GM21576 (cell line): ENCODE measurements at regions not wholly inside any gene's neighbourhood (a gene's known extent, or its start where the extent isn't known, plus 50 kb on each side); places are given as distances from the start of the nearest gene placed in this dataset.
"Not testable (repeated sequence)": the region's sequence is repeated elsewhere in the genome, so short reads cannot be mapped to it uniquely, and the experiment has no call there.

Experiments
- ATAC-seq: cut with Tn5 transposase; IDR thresholded peaks from one replicate; pipeline ENCODE4 v1.9.1; 2021; ENCODE audit warnings: mild to moderate bottlenecking, moderate library complexity; ENCODE audit not compliant: unreplicated experiment

DNA sequence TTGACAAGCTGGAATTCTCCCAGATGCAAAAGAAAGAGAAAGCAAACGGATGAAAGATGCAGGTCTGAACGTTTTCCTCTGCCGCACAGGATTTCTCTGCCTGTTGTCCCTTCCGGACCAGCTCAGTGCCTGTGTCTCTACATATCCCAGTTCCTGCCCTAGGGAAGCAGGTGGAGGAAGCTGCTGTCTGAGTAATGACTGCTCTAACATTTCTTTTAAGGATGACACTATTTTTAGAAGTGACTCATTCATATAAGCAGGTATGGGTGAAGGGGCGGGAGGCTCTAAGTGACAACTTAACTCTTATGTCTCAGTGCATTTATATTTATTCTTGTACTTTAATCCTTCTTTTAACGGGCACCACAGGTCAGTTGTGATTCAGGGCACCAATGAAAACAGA lies 128.8 kb downstream of the SLC24A2 start:
- ATAC-seq: no peak

DNA sequence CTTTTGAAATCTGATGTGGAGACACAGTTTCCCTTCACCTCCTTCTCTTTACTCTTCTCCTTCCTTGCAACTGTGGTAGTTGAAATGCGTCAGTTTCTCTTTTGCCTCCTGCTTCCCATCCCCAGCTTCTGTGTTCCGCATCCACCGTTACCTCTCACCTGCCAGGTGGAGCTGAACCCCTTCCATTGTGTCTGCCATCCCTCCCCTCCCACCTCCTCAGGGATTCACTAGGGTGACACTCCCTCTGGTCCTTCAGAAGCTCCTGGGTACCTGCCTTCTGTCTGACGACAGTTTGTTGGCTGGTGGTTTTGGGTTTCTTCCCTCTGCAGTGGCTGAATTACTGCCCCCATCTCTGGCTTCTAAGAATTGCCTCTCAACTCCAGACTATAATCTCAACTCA lies 132.1 kb downstream of the SLC24A2 start:
- ATAC-seq: no peak

DNA sequence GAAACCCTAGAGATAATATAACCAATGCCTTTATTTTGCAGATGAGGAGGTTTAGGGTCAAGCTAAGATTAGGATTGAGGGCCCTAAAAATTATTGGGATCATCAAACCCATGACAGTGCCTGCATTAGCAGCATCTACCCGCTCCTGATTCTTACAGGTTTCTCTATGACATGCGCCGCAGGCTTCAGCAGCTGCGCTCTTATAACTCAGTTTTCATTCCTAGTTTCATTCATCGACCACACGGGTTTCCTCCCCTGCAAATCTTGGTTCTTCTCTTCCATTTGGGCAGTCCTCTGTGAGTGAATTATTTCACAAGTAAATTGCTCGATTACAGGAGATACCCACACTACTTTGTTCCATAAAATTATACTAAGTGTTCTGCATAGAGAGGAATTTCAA lies 137.2 kb downstream of the SLC24A2 start:
- ATAC-seq: no peak

DNA sequence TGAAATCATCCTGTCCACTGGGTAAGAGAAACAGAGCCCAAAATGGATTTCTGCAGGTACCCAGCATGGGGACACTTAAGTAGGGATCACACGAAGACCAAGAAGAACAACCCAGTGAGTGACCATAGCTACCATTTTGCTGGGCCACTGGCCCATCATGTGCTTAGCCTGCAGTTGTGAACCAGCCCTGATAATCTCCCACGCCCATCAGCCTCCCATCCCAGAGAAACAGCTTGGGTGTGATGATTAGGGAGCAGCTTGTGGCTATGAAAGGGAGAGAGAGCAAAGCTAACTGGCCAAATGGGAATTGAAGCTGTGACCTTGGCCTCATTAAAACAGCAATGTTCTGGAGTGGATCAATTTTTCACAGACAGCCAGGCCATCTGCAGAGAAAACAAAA lies 138.5 kb downstream of the SLC24A2 start:
- ATAC-seq: no peak

DNA sequence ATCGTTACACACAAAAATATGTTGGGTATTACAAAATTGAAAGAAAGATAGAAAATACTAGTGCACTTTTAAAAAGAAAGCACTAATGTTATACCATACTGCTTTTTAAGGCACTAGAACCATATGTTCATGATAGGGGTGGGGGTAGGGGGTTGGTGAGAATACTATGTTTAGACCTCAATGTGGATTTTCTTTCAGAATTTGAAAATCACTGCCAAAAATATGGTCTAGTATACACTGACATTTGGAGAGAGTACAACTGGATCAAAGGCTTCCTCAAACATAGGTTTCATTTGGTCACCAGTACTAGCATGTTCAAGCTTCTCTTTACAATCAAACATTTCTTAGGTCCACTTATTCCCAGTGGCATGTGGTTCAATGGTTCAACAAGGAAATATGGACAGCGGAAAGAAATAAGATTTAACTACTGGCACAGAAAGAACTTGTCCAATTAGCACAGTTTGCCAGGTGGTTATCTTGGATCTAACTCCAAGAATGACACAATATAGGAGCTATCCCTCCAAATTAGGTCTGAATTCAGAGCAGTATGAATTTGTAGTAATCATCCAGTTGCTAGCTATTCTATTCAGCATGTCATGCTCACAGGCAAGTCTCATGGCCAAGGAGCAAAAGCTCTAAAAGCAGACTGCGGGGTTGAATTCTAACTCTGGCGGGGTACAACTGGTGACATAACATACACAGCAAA lies 139.3 kb downstream of the SLC24A2 start:
- ATAC-seq: no peak

DNA sequence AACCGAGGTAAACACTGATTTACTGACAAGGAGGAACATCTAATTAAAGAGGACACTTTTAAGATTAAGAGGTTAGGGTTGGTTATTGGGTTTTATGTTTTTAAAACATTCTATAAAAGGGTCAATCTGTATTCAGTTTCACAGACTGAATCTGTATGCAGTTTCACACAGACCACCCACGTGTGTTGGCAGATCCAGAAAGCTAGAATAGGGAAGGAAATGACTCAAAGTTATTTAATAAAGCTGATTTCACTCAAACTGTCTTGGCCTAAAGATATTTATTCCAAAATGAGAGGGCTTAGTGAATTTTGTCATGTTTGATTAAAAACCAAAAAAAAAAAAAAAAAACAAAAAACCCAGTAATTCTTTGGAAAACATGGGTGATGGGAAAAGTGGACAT lies 140.2 kb downstream of the SLC24A2 start:
- no peak for ATAC-seq

DNA sequence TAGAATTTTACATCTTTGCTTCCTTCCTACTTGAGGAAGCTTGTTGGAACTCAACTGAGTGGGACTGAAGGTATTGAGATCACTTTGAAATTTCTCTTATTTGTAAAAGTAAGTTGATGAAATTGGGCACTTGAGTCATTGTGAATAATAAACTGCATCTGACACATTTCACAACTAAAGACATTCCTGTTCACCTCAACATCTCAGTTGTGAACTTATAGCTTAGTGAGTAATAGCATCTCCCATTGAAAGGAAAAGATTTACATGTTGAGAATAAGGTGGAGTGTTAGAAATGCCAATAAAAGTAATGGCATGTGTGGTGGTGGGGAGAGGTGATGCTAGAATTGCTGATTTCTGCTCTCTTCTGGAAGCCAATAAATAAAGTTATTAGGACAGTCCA lies 145.0 kb downstream of the SLC24A2 start:
- no peak for ATAC-seq

DNA sequence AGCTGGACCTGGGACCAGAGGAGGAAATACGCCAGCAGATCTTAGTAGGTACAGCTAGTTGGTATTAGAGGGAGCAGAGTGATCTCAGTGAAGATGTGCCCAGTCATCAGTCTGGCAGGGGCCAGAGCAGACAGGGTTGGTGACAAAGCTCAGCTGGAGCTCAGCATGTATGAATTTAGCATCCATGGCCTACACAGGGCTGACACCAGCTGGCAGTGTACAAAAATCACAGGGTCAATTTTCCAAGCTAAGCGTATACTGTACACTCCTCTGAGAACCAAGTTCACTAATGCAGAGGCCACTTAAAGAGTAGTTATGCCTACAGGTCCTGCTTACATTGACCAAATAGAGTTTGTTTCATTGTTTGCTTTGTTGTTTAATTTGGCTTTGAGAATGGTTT lies 146.6 kb downstream of the SLC24A2 start:
- ATAC-seq: no peak

DNA sequence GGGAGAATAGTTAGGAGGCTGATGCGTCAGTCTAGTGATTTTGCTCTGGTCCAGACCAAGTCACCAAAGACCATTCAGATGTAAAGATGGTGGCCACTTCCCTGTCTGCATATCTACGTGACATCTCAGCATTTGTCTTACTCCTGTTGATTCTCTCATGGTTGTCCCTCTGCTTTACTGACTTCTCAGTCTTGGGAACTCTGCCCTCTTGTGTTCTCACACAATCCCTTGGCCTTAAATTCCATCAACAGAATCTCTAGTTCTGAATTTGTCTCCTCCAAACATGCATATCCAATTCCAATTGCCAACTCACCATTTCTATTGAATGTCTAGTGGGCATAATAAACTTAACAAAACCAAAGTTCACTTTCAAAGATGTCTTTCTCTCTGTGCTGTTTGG lies 147.8 kb downstream of the SLC24A2 start:
- ATAC-seq: no peak

DNA sequence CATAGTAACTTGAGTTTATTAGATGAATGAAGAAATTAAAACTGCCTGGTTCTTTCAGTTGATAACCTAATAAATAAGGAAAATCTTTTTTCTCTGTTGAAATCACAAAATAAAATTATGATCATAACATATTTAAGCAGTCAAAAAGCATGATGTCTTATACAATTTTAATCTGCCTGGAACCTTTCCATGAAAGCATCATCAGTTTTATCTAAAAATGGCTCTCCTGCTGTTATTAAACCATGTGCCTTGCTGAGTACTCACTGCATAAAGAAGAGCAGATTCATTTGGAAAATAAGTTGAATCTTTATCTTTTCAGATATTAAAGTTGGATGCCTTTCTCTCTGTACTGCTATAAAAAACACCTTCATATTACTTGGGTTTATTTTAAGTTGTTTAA lies 148.8 kb downstream of the SLC24A2 start:
- ATAC-seq: no peak

DNA sequence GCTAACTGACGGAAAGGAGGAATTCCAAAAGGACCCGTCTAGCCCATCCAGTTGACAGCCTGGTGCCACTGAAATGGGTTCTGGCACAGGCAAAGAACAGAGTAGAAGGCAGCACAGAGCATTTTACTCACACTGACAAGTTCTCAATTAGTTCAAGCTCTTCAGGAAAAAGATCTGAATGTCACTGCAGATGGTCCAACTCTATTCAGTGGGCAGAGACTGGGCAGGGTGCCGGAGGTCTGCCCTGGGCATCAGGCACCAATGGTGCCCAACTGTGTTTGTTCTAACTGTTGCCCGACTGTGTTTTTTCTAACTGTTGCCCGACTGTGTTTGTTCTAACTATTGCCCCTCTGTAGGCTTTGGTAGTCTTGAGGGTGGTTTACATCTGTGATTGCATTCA lies 151.8 kb downstream of the SLC24A2 start:
- ATAC-seq: no peak

DNA sequence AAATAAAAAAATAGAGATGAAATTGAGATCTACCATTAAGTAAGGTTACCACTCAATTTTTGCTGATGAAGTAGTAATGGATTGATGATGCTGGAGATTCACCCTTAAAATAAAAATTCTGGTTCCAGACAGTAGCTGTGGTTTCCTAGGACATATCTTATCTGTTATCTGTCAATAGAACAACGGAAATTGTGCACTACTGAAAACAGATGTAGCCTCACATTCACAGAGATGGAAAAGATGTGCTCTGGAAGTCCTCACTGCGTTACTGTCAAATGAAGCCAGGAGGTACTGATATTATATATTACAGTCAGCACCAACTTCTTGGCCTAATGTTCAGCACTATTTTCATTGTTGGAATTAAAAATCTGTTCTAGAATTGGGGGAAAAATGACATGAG lies 154.0 kb downstream of the SLC24A2 start:
- ATAC-seq: no peak

DNA sequence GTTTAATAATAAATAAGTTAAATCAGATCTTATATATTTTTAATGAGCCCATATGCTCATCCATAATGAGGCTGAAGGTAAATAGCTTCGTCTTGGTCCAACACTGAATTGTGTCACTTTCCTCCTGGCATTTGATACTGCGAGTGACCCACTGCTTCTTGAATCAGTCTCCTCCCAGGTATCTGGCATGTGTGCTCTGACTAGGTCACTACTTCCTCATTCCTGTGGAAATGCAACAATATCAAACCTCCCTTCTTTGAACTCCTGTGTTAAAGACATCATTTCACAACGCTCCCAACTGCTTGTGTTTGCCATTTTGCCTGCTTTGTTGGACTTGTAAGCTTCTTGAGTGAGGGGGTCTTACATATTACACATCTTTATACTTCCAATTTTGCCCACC lies 157.7 kb downstream of the SLC24A2 start:
- no peak for ATAC-seq

DNA sequence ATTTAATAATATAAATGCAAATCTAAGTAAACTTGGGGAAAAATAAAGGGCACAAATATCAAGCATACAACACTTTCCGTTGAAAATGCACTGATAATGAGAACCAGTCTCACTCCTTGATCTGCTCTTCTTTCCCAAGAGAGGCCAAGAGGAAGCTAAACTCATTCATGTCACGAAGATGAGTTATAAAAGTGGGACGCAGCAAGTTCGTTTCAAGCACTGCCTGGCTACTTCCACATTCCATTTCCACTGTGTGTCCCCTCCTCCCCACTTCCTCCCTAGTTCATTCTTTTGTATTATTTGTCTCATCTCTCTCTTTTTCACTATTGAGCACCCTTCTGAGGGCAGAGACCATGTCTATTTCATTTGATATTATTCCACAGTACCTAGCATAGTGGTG lies 158.1 kb downstream of the SLC24A2 start:
- no peak for ATAC-seq

DNA sequence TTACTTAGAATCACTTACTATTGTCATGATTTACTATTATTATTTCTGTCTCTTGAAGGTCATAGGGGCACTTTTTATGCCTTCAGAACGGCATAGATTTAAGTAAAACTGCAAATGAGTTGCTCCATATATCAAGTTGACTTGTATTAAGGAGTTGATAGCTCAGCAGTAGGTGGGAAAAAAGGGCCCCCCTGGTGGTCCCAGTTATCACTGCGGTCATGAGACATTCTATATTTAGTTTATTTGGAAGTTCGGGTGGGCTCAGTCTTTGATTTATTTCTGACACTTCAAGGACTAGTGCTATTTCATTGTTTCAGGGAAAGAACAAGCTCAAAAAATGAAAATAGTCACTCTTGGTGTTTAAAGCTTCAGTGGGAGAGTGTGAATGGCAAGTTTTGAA lies 159.3 kb downstream of the SLC24A2 start:
- no peak for ATAC-seq

DNA sequence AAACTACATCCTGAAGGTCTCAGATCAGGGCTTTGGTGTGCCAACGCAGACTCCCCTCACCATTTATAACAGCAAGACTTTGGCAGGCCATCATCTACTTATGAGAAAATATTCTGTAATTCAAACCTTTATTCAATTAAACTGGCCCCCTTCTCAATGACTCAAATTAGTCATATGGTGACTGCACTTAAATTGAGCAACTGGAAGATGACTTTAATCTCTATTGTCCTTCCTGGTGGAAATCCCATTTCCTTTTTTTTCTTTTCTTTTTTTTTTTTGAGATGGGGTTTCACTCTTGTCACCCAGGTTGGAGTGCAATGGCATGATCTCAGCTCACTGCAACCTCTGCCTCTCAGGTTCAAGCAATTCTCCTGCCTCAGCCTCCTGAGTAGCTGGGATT lies 163.4 kb downstream of the SLC24A2 start:
- ATAC-seq: not testable (repeated sequence)

DNA sequence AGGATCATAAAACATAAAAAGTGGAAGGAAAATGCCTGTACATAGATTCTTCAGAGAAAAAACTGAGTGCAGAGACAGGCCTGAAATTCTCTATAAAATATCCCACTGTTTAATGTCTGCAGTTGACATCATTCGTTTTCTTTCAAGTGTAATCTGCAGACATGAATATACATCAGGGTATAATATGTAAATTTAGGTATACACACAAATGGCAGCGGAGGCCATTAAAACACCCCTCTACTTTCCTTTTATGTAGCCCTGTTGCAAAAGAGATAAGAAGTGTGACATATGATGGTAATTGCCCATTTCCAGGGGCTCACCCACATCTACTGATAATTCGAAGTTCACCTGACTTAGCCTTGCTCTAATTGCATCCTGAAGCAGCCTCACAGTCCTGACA lies 164.3 kb downstream of the SLC24A2 start:
- no peak for ATAC-seq

DNA sequence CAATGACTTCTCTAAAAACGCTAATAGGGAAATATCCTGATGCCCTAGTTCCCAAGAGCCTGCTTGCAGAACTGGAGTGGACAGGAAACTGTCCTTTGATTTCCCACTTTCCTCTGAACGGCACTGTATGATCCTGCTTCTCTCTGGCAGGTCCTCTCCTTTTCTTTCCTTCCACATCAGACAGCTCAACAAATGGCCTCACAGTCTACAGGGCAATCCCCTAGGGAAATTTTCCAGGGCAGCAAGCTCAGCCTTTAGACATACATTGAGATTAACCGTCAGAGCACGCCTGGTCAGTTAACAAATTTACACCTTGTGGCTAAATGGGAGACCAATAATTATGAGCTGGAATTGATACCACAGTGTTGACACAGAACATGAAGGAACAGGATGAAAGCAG lies 164.9 kb downstream of the SLC24A2 start:
- ATAC-seq: no peak

DNA sequence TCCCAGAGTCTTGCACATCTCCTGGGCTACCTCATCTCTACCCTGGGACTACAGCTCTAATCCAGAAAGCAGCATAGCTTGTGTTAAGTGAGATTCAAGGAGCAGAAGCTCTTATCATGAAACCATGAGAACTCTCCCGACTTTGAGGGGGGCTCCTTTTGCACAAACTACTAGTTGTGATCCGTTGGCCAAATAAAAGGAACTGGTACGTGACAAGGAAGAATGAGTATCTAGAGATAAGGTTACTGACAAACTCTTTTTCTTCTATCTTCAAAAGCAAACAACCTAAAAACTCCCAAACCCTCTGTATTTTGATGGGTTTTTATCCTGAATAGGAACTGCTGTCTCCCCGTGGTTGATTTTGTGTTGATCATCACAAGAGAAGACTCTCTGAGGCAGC lies 168.5 kb downstream of the SLC24A2 start:
- ATAC-seq: no peak

DNA sequence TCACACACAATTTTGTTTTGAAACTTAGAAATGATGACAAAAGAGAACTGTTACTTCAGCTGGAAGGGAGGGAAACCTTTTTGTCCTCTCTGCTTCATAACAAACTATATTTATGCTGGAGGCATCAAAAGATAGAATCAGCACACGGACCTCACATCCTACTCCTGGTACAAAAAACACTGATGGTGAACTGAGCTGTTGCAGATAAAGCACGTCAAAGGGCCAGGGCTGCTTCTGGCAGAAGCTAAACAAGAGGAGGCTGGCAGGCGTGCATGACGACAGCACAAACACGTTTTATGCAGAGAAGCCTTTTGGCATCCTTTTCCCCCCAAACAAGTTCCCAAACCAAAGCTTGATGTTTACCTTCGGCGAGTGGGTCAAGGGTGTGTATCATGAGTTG lies 169.6 kb downstream of the SLC24A2 start:
- ATAC-seq: no peak

DNA sequence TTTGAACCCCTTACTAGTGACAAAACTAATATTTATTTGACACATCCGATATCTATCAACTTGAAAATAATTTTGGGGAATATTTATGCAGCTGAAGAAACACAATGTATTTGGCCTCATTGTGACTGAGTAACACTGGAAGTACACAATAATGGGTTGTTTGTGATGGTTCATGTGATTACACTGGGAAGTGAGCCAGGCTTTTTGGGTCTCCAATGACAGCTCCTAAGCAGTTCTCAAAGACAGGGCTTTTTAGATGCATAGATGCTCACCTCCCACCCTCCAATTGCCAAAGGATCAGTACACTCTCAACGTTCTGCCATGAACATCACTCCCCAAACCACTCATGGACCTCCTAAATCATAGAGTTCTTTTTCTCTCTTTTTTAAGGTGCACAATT lies 170.0 kb downstream of the SLC24A2 start:
- no peak for ATAC-seq

DNA sequence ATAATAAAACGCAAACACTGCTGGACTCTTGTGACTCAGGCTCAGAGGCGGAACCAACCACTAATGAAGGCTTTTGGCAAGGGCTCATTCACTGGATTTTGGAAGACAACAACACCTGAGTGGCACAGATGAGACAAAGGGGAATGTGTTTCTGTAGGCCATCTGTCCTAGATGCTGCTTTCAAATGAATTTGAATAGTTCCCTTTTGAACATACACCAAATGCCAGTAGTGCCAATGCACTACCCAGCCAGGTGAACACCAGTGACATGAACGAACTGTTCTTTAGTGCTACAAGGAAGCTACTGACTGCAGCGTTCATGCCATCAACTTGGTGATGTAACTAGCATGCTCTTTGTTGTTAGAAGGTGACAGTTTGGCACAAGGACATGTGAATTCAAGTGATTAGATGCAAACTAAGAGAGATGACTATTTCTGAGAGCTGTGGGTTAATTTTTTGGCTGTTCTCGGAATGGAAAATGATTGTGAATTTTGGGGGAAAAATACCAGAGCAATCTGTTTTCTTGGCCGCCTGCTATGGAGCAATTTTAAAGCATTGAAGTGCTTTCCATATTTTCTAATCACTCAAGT lies 173.7 kb downstream of the SLC24A2 start:
- no peak for ATAC-seq

DNA sequence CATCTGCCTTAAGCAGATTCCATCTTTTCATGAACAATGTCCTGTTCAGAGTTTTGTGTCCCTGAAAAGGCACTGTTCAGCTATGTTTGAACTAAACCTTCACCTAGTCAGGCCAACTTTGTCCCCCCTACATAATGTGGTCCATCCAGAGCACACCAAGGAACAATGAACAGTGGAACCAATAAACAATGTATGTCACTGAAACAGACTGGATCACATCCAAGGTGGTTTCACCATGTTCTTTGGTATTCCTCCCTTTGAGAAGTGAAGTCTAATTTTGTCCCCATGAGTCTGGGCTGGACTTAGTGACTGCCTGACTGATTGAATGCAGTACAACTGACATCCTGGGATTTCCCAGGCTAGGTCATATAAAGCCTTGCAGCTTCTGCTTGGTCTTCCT lies 174.5 kb downstream of the SLC24A2 start:
- ATAC-seq: no peak
